NCI-H345 (cell line): ENCODE measurements at regions not wholly inside any gene's neighbourhood (a gene's known extent, or its start where the extent isn't known, plus 50 kb on each side); places are given as distances from the start of the nearest gene placed in this dataset.
A peak's percentile ranks its signal among the peaks of the same experiment; 100 is the strongest.

Experiments
- DNase-seq: peaks from one replicate; lab custom pipeline; 2025; lab: John Stamatoyannopoulos, UW

GRCh38 chr1:56442290-56442877 is 137.0 kb downstream of the PLPP3 start:
- no peak for DNase-seq

- DNase-seq: no peak
Observed at GRCh38 chr1:56441601-56442000, 137.8 kb downstream of the PLPP3 start.

- DNase-seq: no peak
Observed at GRCh38 chr1:56439610-56440264, 139.6 kb downstream of the PLPP3 start.

- DNase-seq: no peak
Observed at GRCh38 chr1:56438901-56439551, 140.3 kb downstream of the PLPP3 start.

- no peak for DNase-seq
Observed at GRCh38 chr1:56437959-56438358, 141.4 kb downstream of the PLPP3 start.

GRCh38 chr1:56436912-56437417 is 142.4 kb downstream of the PLPP3 start:
- DNase-seq: no peak

- no peak for DNase-seq
Observed at GRCh38 chr1:56436296-56436695, 143.1 kb downstream of the PLPP3 start.

- no peak for DNase-seq
Observed at GRCh38 chr1:56435434-56436262, 143.7 kb downstream of the PLPP3 start.

GRCh38 chr1:56434740-56435139 is 144.6 kb downstream of the PLPP3 start:
- DNase-seq: no peak

- no peak for DNase-seq
Observed at GRCh38 chr1:56434025-56434424, 145.3 kb downstream of the PLPP3 start.

GRCh38 chr1:56433056-56433577 is 146.2 kb downstream of the PLPP3 start:
- DNase-seq: no peak

GRCh38 chr1:56432166-56432971 is 147.0 kb downstream of the PLPP3 start:
- DNase-seq: no peak

- DNase-seq: no peak
Observed at GRCh38 chr1:56430141-56430839, 149.1 kb downstream of the PLPP3 start.

GRCh38 chr1:56429288-56429687 is 150.1 kb downstream of the PLPP3 start:
- DNase-seq: no peak

GRCh38 chr1:56426587-56427381 is 152.6 kb downstream of the PLPP3 start:
- DNase-seq: no peak

GRCh38 chr1:56425494-56426037 is 153.8 kb downstream of the PLPP3 start:
- no peak for DNase-seq

- peak; percentile 91 for DNase-seq
Observed at GRCh38 chr1:56424744-56425493, 154.4 kb downstream of the PLPP3 start.

GRCh38 chr1:56423716-56424115 is 155.6 kb downstream of the PLPP3 start:
- DNase-seq: no peak

- DNase-seq: no peak
Observed at GRCh38 chr1:56418151-56418631, 161.2 kb downstream of the PLPP3 start.
